Body of pancreas (tissue), 4 donors: ENCODE measurements at regions not wholly inside any gene's neighbourhood (a gene's known extent, or its start where the extent isn't known, plus 50 kb on each side); places are given as distances from the start of the nearest gene placed in this dataset.

Source experiments
- ATAC-seq: fragments of 150-250 bp; one replicate; pipeline ENCODE4 v1.9.1; 2016
- DNase-seq, 4 donors: peaks; one replicate each; pipeline ENCODE4 v3.0.0-alpha.2; 2019
- H3K27ac ChIP-seq, 4 donors: fragments of 200-600 bp; sonication (generic); 1 replicate in 3 of 4; 2 replicates in 1 of 4; pipeline versions ENCODE4 v1.5.1 to v1.6.1; 2016 to 2019; ENCODE audit warnings: mild to moderate bottlenecking in 1 of 4, mixed read lengths in 1 of 4, moderate library complexity in 1 of 4
- H3K27me3 ChIP-seq, 2 donors: fragments of 200-600 bp; sonication (generic); one replicate each; pipeline ENCODE4 v1.6.0; 2016; ENCODE audit warnings: mild to moderate bottlenecking in 1 of 2
- H3K36me3 ChIP-seq, 2 donors: fragments of 200-600 bp; sonication (generic); replicated peaks in 1 of 2; 2 replicates each; pipeline ENCODE4 v1.5.1; 2016; ENCODE audit warnings: low read depth in 2 of 2; ENCODE audit not compliant: insufficient read depth in 1 of 2
- H3K4me1 ChIP-seq: fragments of 200-600 bp; sonication (generic); one replicate; pipeline ENCODE4 v1.6.0; 2016
- H3K4me3 ChIP-seq, 2 donors: fragments of 200-600 bp; sonication (generic); 1 replicate in 1 of 2; 2 replicates in 1 of 2; pipeline ENCODE4 v1.5.1; 2016 to 2019
- H3K9me3 ChIP-seq, 3 donors: fragments of 200-600 bp; sonication (generic); 1 replicate in 2 of 3; 2 replicates in 1 of 3; pipeline ENCODE4 v1.5.1; 2016
- POLR2A ChIP-seq, 3 donors: fragments of 450-650 bp; IDR thresholded peaks; one replicate each; pipeline ENCODE4 v1.6.1; 2016; ENCODE audit warnings: antibody characterized with exemption in 3 of 3, mild to moderate bottlenecking in 2 of 3
- WGBS, 2 donors: methylation state at CpG; one replicate each; pipeline ENCODE4 v1.1.5; 2017; 5-methylcytosine and 5-hydroxymethylcytosine counted together
- intact Hi-C: fragments of 100-400 bp; cut with DNase I; formaldehyde crosslinking; loops from one replicate; pipeline ENCODE4 v1.15.1; 2023
- TF ChIP-seq, protein P1 (sequence below), 7 experiments: fragments of 450-650 bp in 4 of 7; fragments of 200-600 bp in 3 of 7; sonication (generic) in 3 of 7; IDR thresholded peaks; one replicate each; pipeline ENCODE4 v1.5.1; 2016 to 2019; ENCODE audit warnings: antibody characterized with exemption in 7 of 7

DNA sequence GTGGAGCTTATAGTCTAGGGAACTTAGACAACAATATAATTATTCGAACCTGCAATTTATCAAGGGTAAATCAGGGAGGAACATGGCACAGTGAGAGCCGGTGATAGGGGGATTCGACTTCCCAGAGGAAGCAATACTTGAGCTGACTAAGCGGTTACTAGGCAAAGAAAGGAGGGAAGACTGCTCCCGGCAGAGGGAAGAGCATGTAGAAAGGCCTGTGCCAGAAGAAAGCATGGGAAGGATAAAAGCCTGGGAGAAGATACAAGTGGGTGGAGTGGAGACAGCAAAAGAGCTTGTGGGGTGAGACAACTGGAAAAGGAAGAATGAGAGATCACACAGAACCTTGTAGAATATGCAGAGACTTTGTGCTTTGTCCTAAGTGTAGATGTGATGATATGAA is 93.3 kb downstream of the MARCHF4 start:
- TF ChIP-seq, protein P1, sequence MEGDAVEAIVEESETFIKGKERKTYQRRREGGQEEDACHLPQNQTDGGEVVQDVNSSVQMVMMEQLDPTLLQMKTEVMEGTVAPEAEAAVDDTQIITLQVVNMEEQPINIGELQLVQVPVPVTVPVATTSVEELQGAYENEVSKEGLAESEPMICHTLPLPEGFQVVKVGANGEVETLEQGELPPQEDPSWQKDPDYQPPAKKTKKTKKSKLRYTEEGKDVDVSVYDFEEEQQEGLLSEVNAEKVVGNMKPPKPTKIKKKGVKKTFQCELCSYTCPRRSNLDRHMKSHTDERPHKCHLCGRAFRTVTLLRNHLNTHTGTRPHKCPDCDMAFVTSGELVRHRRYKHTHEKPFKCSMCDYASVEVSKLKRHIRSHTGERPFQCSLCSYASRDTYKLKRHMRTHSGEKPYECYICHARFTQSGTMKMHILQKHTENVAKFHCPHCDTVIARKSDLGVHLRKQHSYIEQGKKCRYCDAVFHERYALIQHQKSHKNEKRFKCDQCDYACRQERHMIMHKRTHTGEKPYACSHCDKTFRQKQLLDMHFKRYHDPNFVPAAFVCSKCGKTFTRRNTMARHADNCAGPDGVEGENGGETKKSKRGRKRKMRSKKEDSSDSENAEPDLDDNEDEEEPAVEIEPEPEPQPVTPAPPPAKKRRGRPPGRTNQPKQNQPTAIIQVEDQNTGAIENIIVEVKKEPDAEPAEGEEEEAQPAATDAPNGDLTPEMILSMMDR (IDR thresholded peaks at IDR 0.05), result no peak
- no peak for TF ChIP-seq POLR2A (IDR thresholded peaks at IDR 0.05)
- no peaks in the 10 kb centered on the region for H3K27me3 ChIP-seq
- no peak overlapping the region for H3K4me3 ChIP-seq
- whole genome bisulfite sequencing, 2 donors, result 71 to 77% methylated on average over 5 of the region's 5 CpGs
- no peak overlapping the region for H3K27ac ChIP-seq
- intact Hi-C loops, result no loop called here
- no peaks in the 10 kb centered on the region for H3K4me1 ChIP-seq
- DNase-seq (no peak), ATAC-seq (no peak)
- H3K36me3 ChIP-seq, result no peaks in the 10 kb centered on the region
- H3K9me3 ChIP-seq, result no peaks in the 10 kb centered on the region

DNA sequence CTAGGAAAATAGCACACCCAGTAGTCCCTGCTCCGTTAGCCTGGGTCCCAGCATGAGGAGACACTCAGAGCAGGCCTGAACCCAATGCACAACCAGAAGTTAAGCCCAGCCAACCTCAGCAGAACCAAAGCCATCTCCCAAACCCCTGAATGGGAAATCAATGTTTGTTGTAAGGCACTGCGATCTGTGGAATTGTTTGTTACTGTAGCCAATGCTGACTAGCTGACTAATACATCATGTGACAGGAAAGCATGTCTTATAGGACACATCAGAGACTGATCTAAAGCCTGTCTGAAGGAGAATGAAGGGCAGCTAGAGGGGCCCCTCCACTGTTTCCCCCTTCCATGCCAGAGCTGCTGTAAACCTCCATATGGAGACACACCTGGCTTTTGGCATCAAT is 96.4 kb downstream of the MARCHF4 start:
- Histone ChIP-seq H3K36me3 (no peaks in the 10 kb centered on the region), H3K4me3 (no peak overlapping the region), H3K9me3 (no peaks in the 10 kb centered on the region), H3K27ac (no peak overlapping the region), H3K4me1 (no peaks in the 10 kb centered on the region), H3K27me3 (no peaks in the 10 kb centered on the region)
- 79 to 83% methylated on average over 2 of the region's 2 CpGs for WGBS, 2 donors
- intact Hi-C loops, result no loop called here
- no peak for DNase-seq
- TF ChIP-seq, protein P1 (IDR thresholded peaks at IDR 0.05), result no peak
- TF ChIP-seq POLR2A (IDR thresholded peaks at IDR 0.05), result no peak
- ATAC-seq, result no peak

DNA sequence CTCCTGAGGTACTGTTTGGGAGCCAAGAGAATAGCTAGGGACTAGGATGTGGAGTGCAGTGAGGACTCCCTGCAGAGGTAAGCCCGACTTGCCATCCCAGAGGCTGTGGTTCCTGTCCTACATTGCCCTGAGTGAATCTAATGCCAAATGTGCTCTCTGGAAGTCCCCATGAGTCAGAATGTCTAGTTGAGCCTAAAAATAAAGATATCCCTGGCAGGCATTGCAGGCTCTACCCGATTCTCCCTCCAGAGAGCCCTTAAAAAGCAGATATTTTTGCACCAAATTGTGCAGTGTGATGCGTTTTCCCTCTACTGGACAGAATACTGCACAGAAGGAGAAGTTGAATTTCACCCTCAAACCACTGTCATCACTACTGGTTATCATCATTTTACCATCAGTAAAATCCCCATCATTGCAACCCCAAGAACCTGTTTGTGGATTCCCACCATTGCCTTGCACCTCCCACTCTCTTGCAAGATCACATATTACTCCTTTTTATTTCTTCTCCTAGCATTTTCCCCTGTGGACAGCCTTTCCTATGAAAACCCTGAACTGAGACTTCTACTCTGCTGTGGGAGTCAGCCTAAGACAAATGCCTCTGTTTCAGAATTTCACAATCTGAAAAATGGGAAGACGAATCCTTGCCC is 98.0 kb downstream of the MARCHF4 start:
- no peaks in the 10 kb centered on the region for H3K4me1 ChIP-seq
- H3K36me3 ChIP-seq, result no peaks in the 10 kb centered on the region
- H3K9me3 ChIP-seq, result no peaks in the 10 kb centered on the region
- H3K27ac ChIP-seq, result no peak overlapping the region
- ATAC-seq, result no peak
- no peak for DNase-seq
- TF ChIP-seq, protein P1 (IDR thresholded peaks at IDR 0.05), result no peak
- no peak for TF ChIP-seq POLR2A (IDR thresholded peaks at IDR 0.05)
- no peak overlapping the region for H3K4me3 ChIP-seq
- H3K27me3 ChIP-seq, result no peaks in the 10 kb centered on the region
- WGBS, 2 donors, result 43 to 47% methylated on average over 4 of the region's 4 CpGs
- intact Hi-C loops, result no loop called here

DNA sequence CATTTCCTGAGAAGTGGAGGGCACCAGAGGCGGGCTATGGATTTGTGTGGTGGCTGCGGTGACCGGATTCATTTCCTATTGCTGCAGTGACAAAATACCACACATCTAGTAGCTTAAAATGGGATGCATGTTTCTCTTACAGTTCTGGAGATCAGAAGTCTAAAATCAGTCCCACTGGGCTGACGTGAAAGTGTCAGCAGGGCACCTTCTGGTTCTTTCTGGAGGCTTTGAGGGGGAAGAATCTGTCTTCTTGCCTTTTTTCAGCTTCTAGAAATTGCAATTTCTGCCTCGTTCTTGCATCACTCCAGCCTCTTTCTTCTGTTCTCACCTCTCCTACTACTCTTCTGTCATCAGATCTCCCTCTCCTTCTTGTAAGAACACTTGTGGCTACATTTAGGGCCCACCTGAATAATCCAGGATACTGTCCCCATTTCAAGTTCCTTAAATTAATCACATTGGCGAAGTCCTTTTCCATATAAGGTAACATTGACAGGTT is 111.2 kb downstream of the MARCHF4 start:
- no peak overlapping the region for H3K4me3 ChIP-seq
- 85 to 88% methylated on average over 6 of the region's 6 CpGs for WGBS, 2 donors
- TF ChIP-seq, protein P1 (IDR thresholded peaks at IDR 0.05), result no peak
- TF ChIP-seq POLR2A (IDR thresholded peaks at IDR 0.05), result no peak
- intact Hi-C loops, result no loop called here
- no peaks in the 10 kb centered on the region for H3K36me3 ChIP-seq
- no peaks in the 10 kb centered on the region for H3K9me3 ChIP-seq
- no peak for DNase-seq
- H3K27me3 ChIP-seq, result no peaks in the 10 kb centered on the region
- H3K4me1 ChIP-seq, result no peaks in the 10 kb centered on the region
- no peak overlapping the region for H3K27ac ChIP-seq
- no peak for ATAC-seq

DNA sequence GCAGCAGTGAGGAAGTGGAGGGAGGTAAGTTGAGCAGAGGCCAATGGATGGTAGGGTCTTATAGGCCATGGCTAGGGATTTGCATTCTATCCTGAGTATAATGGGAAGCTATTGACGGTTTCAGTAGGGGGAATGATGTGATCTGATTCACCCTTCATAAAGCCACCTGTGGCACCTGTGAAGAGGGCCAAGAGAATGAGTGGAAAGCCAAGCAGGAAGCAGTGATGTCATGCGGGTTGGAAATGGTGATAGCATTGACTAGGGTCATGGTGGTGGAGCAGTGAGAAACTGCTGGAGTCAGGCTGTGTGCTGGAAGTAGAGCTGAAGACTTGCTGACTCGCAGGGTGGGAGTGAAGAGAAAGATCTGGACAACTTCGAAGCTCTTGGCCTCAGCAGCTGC is 111.7 kb downstream of the MARCHF4 start:
- intact Hi-C loops, result no loop called here
- Histone ChIP-seq H3K4me3 (no peak overlapping the region), H3K27me3 (no peaks in the 10 kb centered on the region), H3K9me3 (no peaks in the 10 kb centered on the region), H3K27ac (no peak overlapping the region), H3K4me1 (no peaks in the 10 kb centered on the region), H3K36me3 (no peaks in the 10 kb centered on the region)
- no peak for ATAC-seq
- 76 to 81% methylated on average over 4 of the region's 4 CpGs for WGBS, 2 donors
- TF ChIP-seq POLR2A (IDR thresholded peaks at IDR 0.05), result no peak
- TF ChIP-seq, protein P1 (IDR thresholded peaks at IDR 0.05), result no peak
- no peak for DNase-seq
